Spleen (tissue), 11 donors: ENCODE measurements at regions not wholly inside any gene's neighbourhood (a gene's known extent, or its start where the extent isn't known, plus 50 kb on each side); places are given as distances from the start of the nearest gene placed in this dataset.
"Not testable (repeated sequence)": the region's sequence is repeated elsewhere in the genome, so short reads cannot be mapped to it uniquely, and the experiment has no call there.

Experiments
- DNase-seq: peaks from one replicate; pipeline ENCODE4 v3.0.0-alpha.2; 2020
- H3K27ac ChIP-seq, 8 donors: fragments of 200-600 bp; sonication (generic) in 7 of 8; 1 replicate in 4 of 8; 2 replicates in 4 of 8; pipeline versions ENCODE4 v1.5.0 to v1.8.0; 2016 to 2021; ENCODE audit warnings: inconsistent platforms in 4 of 8, mild to moderate bottlenecking in 4 of 8, moderate library complexity in 1 of 8
- H3K27me3 ChIP-seq, 7 donors: fragments of 200-600 bp; sonication (generic) in 6 of 7; replicated peaks in 1 of 7; 1 replicate in 4 of 7; 2 replicates in 3 of 7; pipeline versions ENCODE4 v1.5.0 to v1.8.0; 2016 to 2021; ENCODE audit warnings: inconsistent platforms in 3 of 7, mild to moderate bottlenecking in 1 of 7
- H3K36me3 ChIP-seq, 6 donors: fragments of 200-600 bp; sonication (generic) in 5 of 6; 1 replicate in 4 of 6; 2 replicates in 2 of 6; pipeline versions ENCODE4 v1.5.0 to v1.8.0; 2016 to 2021; ENCODE audit warnings: inconsistent platforms in 2 of 6
- H3K4me1 ChIP-seq, 6 donors: fragments of 200-600 bp; sonication (generic) in 5 of 6; 1 replicate in 3 of 6; 2 replicates in 3 of 6; pipeline versions ENCODE4 v1.5.0 to v1.8.0; 2016 to 2021; ENCODE audit warnings: inconsistent platforms in 3 of 6
- H3K4me3 ChIP-seq, 8 donors: fragments of 200-600 bp; sonication (generic) in 7 of 8; 1 replicate in 4 of 8; 2 replicates in 4 of 8; pipeline versions ENCODE4 v1.5.0 to v1.8.0; 2016 to 2021; ENCODE audit warnings: inconsistent platforms in 4 of 8, mild to moderate bottlenecking in 4 of 8, moderate library complexity in 2 of 8
- H3K9me3 ChIP-seq, 8 donors: fragments of 200-600 bp; sonication (generic) in 7 of 8; 1 replicate in 4 of 8; 2 replicates in 4 of 8; pipeline versions ENCODE4 v1.5.0 to v1.8.0; 2016 to 2021; ENCODE audit warnings: inconsistent platforms in 4 of 8
- CTCF ChIP-seq, 11 experiments: fragments of 200-600 bp in 7 of 11; fragments of 450-650 bp in 4 of 11; sonication (generic) in 4 of 11; IDR thresholded peaks in 8 of 11; conservative IDR thresholded peaks in 3 of 11; 1 replicate in 7 of 11; 2 replicates in 4 of 11; pipeline versions ENCODE4 v1.4.0 to v1.8.0; 2016 to 2021; ENCODE audit warnings: antibody characterized with exemption in 11 of 11, inconsistent platforms in 4 of 11, mild to moderate bottlenecking in 1 of 11
- POLR2A ChIP-seq, 3 donors: fragments of 450-650 bp; IDR thresholded peaks; one replicate each; pipeline ENCODE4 v1.5.1; 2017; ENCODE audit warnings: antibody characterized with exemption in 3 of 3, mild to moderate bottlenecking in 1 of 3
- POLR2AphosphoS5 ChIP-seq, 3 donors: sonication (generic); formaldehyde crosslinking; IDR thresholded peaks; one replicate each; pipeline ENCODE4 v1.5.1; 2017; ENCODE audit warnings: antibody characterized with exemption in 3 of 3
- WGBS, 5 donors: extraction: QIAGEN DNeasy Blood & Tissue Kit in 3 of 5; methylation state at CpG; one replicate each; pipeline versions ENCODE4 v1.1.5 to v1.1.7; 2013 to 2018; 5-methylcytosine and 5-hydroxymethylcytosine counted together
- intact Hi-C: fragments of 100-400 bp; cut with DNase I; formaldehyde crosslinking; loops from one replicate; pipeline ENCODE4 v1.15.0; 2023; ENCODE audit warnings: low total_unique reads
- donor health status: healthy with polysubstance abuse.
- donor health status: DM: no; HTN: no; CAD: no; lungs with moderate emphysema.
- donor health status: DM: no; HTN: no; CAD: no.
- donor health status: Bipolar disorder and iron deficiency.
- donor health status: healthy.
- donor health status: DM: no; HTN: no; CAD: no.
- donor health status: DM: yes; HTN: yes; CAD: no.

- no peaks in the 10 kb centered on the region for H3K27me3 ChIP-seq
- no peaks in the 10 kb centered on the region for H3K9me3 ChIP-seq
- intact Hi-C loops: no loop called here
- no peaks in the 10 kb centered on the region for H3K36me3 ChIP-seq
- H3K4me1 ChIP-seq: no peaks in the 10 kb centered on the region
- no peak for DNase-seq
- WGBS, 5 donors: 72 to 81% (median 76%) methylated on average over 7 of the region's 7 CpGs
- H3K27ac ChIP-seq: no peak overlapping the region
- no peak overlapping the region for H3K4me3 ChIP-seq
- TF ChIP-seq POLR2AphosphoS5 (IDR thresholded peaks at IDR 0.05) (no peak), CTCF (IDR thresholded peaks at IDR 0.05 in 8 of 11, conservative IDR thresholded peaks at IDR 0.05 in 3 of 11) (no peak), POLR2A (IDR thresholded peaks at IDR 0.05) (no peak)
These were observed 210.5 kb upstream of the SPAG17 start for GRCh38 chr1:118395430-118395991.

DNA sequence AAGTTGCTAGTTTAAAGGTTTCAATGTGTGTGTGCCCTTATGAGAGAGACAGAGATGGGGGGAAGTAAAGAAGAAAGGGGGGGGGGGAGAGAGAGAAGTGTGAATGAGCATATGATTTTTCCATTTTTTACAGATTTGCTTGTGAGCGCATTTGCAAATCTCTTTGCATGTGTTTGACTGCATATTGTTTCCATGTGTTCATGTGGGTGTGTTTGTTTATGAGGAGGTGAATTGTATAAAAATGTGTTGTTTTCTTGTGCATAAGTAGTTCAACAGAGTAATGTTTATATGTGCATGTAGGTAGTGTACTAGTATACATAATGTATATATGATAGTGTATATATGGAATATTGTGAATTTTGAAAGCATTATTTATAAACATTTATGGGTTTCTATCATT lies 205.9 kb upstream of the SPAG17 start:
- H3K9me3 ChIP-seq: no peaks in the 10 kb centered on the region
- WGBS, 5 donors: 94 to 98% (median 95%) methylated on average over 1 of the region's 1 CpG
- no peak overlapping the region for H3K27ac ChIP-seq
- intact Hi-C loops: no loop called here
- no peak for DNase-seq
- no peak for TF ChIP-seq CTCF (IDR thresholded peaks at IDR 0.05 in 8 of 11, conservative IDR thresholded peaks at IDR 0.05 in 3 of 11)
- TF ChIP-seq POLR2A (IDR thresholded peaks at IDR 0.05): no peak
- TF ChIP-seq POLR2AphosphoS5 (IDR thresholded peaks at IDR 0.05): no peak
- no peaks in the 10 kb centered on the region for H3K4me1 ChIP-seq
- H3K36me3 ChIP-seq: no peaks in the 10 kb centered on the region
- no peak overlapping the region for H3K4me3 ChIP-seq
- H3K27me3 ChIP-seq: no peaks in the 10 kb centered on the region

DNA sequence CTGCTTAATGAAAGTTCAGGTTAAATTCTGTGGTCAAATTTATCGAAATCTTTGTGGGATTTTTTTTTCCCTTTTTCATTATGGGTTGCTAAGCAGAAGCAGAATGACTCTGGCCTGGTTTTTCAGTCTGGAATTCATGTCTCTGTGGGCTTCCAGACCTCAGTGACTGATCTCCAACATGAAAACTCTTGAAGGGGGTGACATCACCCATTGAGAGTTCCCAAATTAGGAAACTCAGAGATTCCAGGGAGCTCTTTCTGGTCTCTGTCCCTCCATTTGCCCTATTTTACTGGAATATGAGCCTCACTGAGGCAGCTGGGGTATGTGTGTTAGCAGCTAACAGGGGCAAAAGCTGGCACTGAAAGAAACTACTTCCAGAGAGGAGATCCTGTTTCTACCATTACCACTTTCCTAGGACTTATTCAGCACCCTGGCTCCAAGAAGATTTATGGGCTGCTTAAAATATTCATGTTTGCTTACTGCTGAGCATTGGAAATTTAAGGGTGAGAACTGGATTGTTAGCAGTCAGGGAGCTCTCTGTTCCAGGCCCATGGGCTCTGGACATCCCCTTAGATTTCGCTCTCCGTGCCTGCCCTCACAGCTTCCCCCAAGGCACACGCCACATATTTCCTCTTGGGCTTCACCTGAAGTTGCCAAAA lies 203.4 kb upstream of the SPAG17 start:
- Histone ChIP-seq H3K4me3 (no peak overlapping the region), H3K27ac (no peak overlapping the region), H3K27me3 (no peaks in the 10 kb centered on the region), H3K36me3 (no peaks in the 10 kb centered on the region), H3K4me1 (no peaks in the 10 kb centered on the region), H3K9me3 (no peaks in the 10 kb centered on the region)
- 80 to 85% (median 81%) methylated on average over 4 of the region's 4 CpGs for WGBS, 5 donors
- no peak for DNase-seq
- TF ChIP-seq CTCF (IDR thresholded peaks at IDR 0.05 in 8 of 11, conservative IDR thresholded peaks at IDR 0.05 in 3 of 11): no peak
- no peak for TF ChIP-seq POLR2A (IDR thresholded peaks at IDR 0.05)
- no peak for TF ChIP-seq POLR2AphosphoS5 (IDR thresholded peaks at IDR 0.05)
- intact Hi-C loops: no loop called here

GRCh38 chr1:118381197-118381869 lies 196.3 kb upstream of the SPAG17 start:
- no peak for DNase-seq
- 48 to 70% (median 60%) methylated on average over 1 of the region's 1 CpG for WGBS, 5 donors
- Histone ChIP-seq H3K27ac (no peak overlapping the region), H3K4me1 (no peaks in the 10 kb centered on the region), H3K9me3 (peaks cover 0 to 20% (median 15%) of the 10 kb centered on the region in 8 donors), H3K27me3 (no peaks in the 10 kb centered on the region), H3K36me3 (no peaks in the 10 kb centered on the region), H3K4me3 (no peak overlapping the region)
- TF ChIP-seq CTCF (IDR thresholded peaks at IDR 0.05 in 8 of 11, conservative IDR thresholded peaks at IDR 0.05 in 3 of 11): no peak
- no peak for TF ChIP-seq POLR2A (IDR thresholded peaks at IDR 0.05)
- no peak for TF ChIP-seq POLR2AphosphoS5 (IDR thresholded peaks at IDR 0.05)
- intact Hi-C loops: no loop called here

GRCh38 chr1:118377183-118377582 lies 192.2 kb upstream of the SPAG17 start:
- H3K27me3 ChIP-seq, H3K4me3 ChIP-seq, H3K4me1 ChIP-seq, H3K36me3 ChIP-seq, H3K27ac ChIP-seq, intact Hi-C loops, DNase-seq: not testable (repeated sequence)
- H3K9me3 ChIP-seq: peaks cover 0 to 60% (median 48%) of the 10 kb centered on the region in 8 donors
- 84 to 99% (median 90%) methylated on average over 2 of the region's 2 CpGs for WGBS, 5 donors
